HepG2 (cell line): ENCODE measurements at regions not wholly inside any gene's neighbourhood (a gene's known extent, or its start where the extent isn't known, plus 50 kb on each side); places are given as distances from the start of the nearest gene placed in this dataset.

Source experiments
- ATAC-seq: fragments of 200-7000 bp; cut with Tn5 transposase; 3 replicates; pipeline ENCODE4 v1.9.1; 2020; ENCODE audit warnings: mild to moderate bottlenecking, moderate library complexity
- BruUV-seq: library from RNA; stranded (reverse); fragments of 400-500 nt; replicated peaks from 2 replicates; lab custom pipeline; 2021; lab: Mats Ljungman, UMichigan
- CTCF ChIA-PET: fragments of 300-600 bp; formaldehyde crosslinking; extraction: SDS; loops from one replicate; lab custom pipeline; 2021; ENCODE audit warnings: low total read pairs, inconsistent platforms, low intra/inter-chr PET ratio; lab: Yijun Ruan, JAX
- POLR2A ChIA-PET: fragments of 350-600 bp; sonication (Branson Sonifier 250); formaldehyde crosslinking; loops from one replicate; lab custom pipeline; 2020; ENCODE audit warnings: antibody characterized with exemption, inconsistent platforms; lab: Yijun Ruan, JAX
- DNase-seq: peaks from one replicate; pipeline ENCODE4 v3.0.0-alpha.2; 2015; ENCODE audit warnings: low spot score
- FAIRE-seq: peaks from 3 replicates; lab custom pipeline; 2011; peaks lifted over from hg19 to GRCh38; lab: Jason Lieb, UNC
- H2AFZ ChIP-seq: one replicate; pipeline ENCODE4 v1.6.1; 2011; ENCODE audit warnings: low read length, inconsistent platforms
- H3K27ac ChIP-seq: fragments of 300-600 bp; 3 replicates; pipeline ENCODE4 v1.8.0; 2011; ENCODE audit warnings: mixed run types, mild to moderate bottlenecking, mixed read lengths, low read length, inconsistent platforms; ENCODE audit not compliant: insufficient read depth; ENCODE audit errors: extremely low read length
- H3K27me3 ChIP-seq, 2 experiments: fragments of 200-600 bp in 1 of 2; 2 replicates in 1 of 2; 3 replicates in 1 of 2; pipeline versions ENCODE4 v1.6.0 to v1.8.0; 2011; ENCODE audit warnings: low read length in 2 of 2, mild to moderate bottlenecking in 2 of 2, moderate library complexity in 2 of 2, inconsistent platforms in 1 of 2; ENCODE audit not compliant: insufficient read depth in 2 of 2, control insufficient read depth in 1 of 2
- H3K36me3 ChIP-seq, 2 experiments: fragments of 200-600 bp in 1 of 2; replicated peaks in 1 of 2; 2 replicates in 1 of 2; 3 replicates in 1 of 2; pipeline versions ENCODE4 v1.5.1 to v1.8.0; 2011; ENCODE audit warnings: low read length in 2 of 2, inconsistent platforms in 1 of 2; ENCODE audit not compliant: insufficient read depth in 2 of 2, control insufficient read depth in 1 of 2
- H3K4me1 ChIP-seq: 2 replicates; pipeline ENCODE4 v1.5.1; 2012; ENCODE audit warnings: low read length, inconsistent platforms; ENCODE audit not compliant: insufficient read depth
- H3K4me2 ChIP-seq: 2 replicates; pipeline ENCODE4 v1.6.0; 2011; ENCODE audit warnings: low read depth, low read length, inconsistent platforms
- H3K4me3 ChIP-seq, 3 experiments: fragments of 200-600 bp in 1 of 3; sonication (generic), shearing (Covaris generic) in 1 of 3; replicated peaks in 1 of 3; 2 replicates each; pipeline ENCODE4 v1.5.1; 2011 to 2016; ENCODE audit warnings: low read length in 3 of 3, inconsistent platforms in 2 of 3, low read depth in 2 of 3, mild to moderate bottlenecking in 2 of 3, control low read depth in 1 of 3, mixed read lengths in 1 of 3; ENCODE audit not compliant: insufficient read depth in 1 of 3
- H3K79me2 ChIP-seq: one replicate; pipeline ENCODE4 v1.6.1; 2011; ENCODE audit warnings: low read length, inconsistent platforms; ENCODE audit not compliant: insufficient read depth
- H3K9ac ChIP-seq: 2 replicates; pipeline ENCODE4 v1.6.0; 2011; ENCODE audit warnings: mild to moderate bottlenecking, low read depth, low read length, inconsistent platforms; ENCODE audit not compliant: insufficient read depth
- H3K9me3 ChIP-seq: 2 replicates; pipeline ENCODE4 v1.5.1; 2012; ENCODE audit warnings: mild to moderate bottlenecking, low read length
- H4K20me1 ChIP-seq: 2 replicates; pipeline ENCODE4 v1.6.0; 2011; ENCODE audit warnings: inconsistent platforms, mild to moderate bottlenecking, low read length, moderate library complexity; ENCODE audit not compliant: insufficient read depth
- RBFOX2 ChIP-seq: fragments of 200-400 bp; formaldehyde crosslinking; IDR thresholded peaks from 2 replicates; pipeline ENCODE4 v1.6.1; 2017; ENCODE audit warnings: low read depth, mild to moderate bottlenecking, low read length
- SMARCE1 ChIP-seq: fragments of 450-650 bp; IDR thresholded peaks from 2 replicates; pipeline ENCODE4 v1.6.1; 2017; ENCODE audit warnings: borderline replicate concordance
- ZFP62 ChIP-seq: sonication (generic); formaldehyde crosslinking; IDR thresholded peaks from 2 replicates; pipeline ENCODE4 v1.4.0; 2020; ENCODE audit warnings: missing genetic modification reagents
- ZNF282 ChIP-seq: fragments of 450-650 bp; IDR thresholded peaks from 2 replicates; pipeline ENCODE4 v1.6.1; 2018; ENCODE audit not compliant: partially characterized antibody
- WGBS: methylation state at CpG from one replicate; pipeline ENCODE4 v1.1.6; 2017; ENCODE audit warnings: low lambda C conversion rate; 5-methylcytosine and 5-hydroxymethylcytosine counted together
- in situ Hi-C: cut with HindIII; loops from 2 replicates; pipeline ENCODE4 v1.10.0; 2017; ENCODE audit warnings: low pct_unique_long_range_greater_than_20kb; ENCODE audit not compliant: extremely low pct_ligation_motif_present
- intact Hi-C: fragments of 100-400 bp; cut with micrococcal nuclease; formaldehyde crosslinking; loops from one replicate; pipeline ENCODE4 v1.10.0; 2022; ENCODE audit not compliant: unreplicated experiment
- TF ChIP-seq, protein P1 (sequence below): sonication (generic); formaldehyde crosslinking; IDR thresholded peaks from 2 replicates; pipeline ENCODE4 v1.5.0; 2020; ENCODE audit warnings: mild to moderate bottlenecking, missing genetic modification reagents
- TF ChIP-seq, protein P2 (sequence below): sonication (generic); formaldehyde crosslinking; IDR thresholded peaks from 2 replicates; pipeline ENCODE4 v1.5.0; 2020; ENCODE audit warnings: missing genetic modification reagents, mild to moderate bottlenecking, borderline replicate concordance
- TF ChIP-seq, protein P3 (sequence below): IDR thresholded peaks from 2 replicates; pipeline ENCODE4 v1.4.0; 2020; ENCODE audit warnings: mild to moderate bottlenecking, missing genetic modification reagents

DNA sequence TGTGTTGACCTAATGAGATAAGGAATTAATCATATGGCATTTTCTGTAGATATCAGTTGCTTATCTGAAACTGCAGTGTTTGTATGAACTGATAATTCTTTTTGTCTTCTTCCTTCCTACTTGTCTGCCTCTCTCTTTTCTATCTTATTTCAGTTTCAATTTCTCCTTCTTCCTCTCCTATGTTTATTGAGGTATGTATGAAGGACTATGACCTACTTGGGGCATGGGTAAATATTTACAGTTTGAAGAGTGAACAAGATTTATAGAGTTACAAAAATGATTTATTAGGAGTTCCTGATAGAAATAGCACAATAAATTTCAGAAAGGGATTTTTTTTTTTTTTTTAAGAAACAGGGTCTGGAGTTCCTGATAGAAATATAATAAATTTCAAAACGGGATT is 88.7 kb upstream of the MUCL1 start (continued):
- TF ChIP-seq, protein P1, sequence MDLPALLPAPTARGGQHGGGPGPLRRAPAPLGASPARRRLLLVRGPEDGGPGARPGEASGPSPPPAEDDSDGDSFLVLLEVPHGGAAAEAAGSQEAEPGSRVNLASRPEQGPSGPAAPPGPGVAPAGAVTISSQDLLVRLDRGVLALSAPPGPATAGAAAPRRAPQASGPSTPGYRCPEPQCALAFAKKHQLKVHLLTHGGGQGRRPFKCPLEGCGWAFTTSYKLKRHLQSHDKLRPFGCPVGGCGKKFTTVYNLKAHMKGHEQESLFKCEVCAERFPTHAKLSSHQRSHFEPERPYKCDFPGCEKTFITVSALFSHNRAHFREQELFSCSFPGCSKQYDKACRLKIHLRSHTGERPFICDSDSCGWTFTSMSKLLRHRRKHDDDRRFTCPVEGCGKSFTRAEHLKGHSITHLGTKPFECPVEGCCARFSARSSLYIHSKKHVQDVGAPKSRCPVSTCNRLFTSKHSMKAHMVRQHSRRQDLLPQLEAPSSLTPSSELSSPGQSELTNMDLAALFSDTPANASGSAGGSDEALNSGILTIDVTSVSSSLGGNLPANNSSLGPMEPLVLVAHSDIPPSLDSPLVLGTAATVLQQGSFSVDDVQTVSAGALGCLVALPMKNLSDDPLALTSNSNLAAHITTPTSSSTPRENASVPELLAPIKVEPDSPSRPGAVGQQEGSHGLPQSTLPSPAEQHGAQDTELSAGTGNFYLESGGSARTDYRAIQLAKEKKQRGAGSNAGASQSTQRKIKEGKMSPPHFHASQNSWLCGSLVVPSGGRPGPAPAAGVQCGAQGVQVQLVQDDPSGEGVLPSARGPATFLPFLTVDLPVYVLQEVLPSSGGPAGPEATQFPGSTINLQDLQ (CRISPR knock-in tag), result no peak

DNA sequence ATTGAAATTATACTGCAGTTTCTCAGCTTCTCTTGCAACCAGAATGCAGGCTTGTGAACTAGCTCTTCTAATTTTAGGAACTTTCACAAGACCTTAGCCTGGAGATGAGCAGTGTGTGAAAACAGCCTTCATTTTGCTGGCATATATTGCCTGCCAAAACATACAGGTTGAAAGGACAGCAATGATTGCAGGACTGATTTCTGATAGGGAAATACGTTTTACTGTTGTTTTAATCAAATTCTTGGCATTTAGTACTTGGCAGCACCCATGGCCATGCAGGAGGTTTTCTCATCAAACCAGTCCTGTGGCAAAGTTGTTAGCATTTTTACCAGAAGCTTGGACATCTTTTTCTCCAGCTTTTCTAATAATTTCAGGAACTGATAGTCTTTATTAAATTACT is 91.9 kb upstream of the MUCL1 start:
- Histone ChIP-seq H3K9ac (no peak overlapping the region), H3K27me3 (no peaks in the 10 kb centered on the region; a peak in 1 of 5 replicates), H3K4me1 (no peaks in the 10 kb centered on the region), H3K4me2 (no peak overlapping the region), H2AFZ (no peak overlapping the region), H3K79me2 (no peaks in the 10 kb centered on the region), H4K20me1 (no peaks in the 10 kb centered on the region), H3K4me3 (no peak overlapping the region), H3K27ac (no peak overlapping the region), H3K9me3 (peaks cover 6% of the 10 kb centered on the region; the same call in 1 of the 2 replicates), H3K36me3 (no peaks in the 10 kb centered on the region)
- FAIRE-seq (no peak), DNase-seq (no peak), ATAC-seq (no peak)
- ChIA-PET POLR2A (no interaction called here), CTCF (no interaction called here)
- intact Hi-C loops, result no loop called here
- TF ChIP-seq SMARCE1 (no peak), ZFP62 (no peak), RBFOX2 (no peak), ZNF282 (no peak)
- TF ChIP-seq, protein P2, sequence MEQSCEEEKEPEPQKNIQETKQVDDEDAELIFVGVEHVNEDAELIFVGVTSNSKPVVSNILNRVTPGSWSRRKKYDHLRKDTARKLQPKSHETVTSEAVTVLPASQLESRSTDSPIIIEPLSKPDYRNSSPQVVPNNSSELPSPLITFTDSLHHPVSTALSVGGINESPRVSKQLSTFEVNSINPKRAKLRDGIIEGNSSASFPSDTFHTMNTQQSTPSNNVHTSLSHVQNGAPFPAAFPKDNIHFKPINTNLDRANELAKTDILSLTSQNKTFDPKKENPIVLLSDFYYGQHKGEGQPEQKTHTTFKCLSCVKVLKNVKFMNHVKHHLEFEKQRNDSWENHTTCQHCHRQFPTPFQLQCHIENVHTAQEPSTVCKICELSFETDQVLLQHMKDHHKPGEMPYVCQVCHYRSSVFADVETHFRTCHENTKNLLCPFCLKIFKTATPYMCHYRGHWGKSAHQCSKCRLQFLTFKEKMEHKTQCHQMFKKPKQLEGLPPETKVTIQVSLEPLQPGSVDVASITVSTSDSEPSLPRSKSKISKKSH (CRISPR knock-in tag), result no peak
- TF ChIP-seq, protein P3, sequence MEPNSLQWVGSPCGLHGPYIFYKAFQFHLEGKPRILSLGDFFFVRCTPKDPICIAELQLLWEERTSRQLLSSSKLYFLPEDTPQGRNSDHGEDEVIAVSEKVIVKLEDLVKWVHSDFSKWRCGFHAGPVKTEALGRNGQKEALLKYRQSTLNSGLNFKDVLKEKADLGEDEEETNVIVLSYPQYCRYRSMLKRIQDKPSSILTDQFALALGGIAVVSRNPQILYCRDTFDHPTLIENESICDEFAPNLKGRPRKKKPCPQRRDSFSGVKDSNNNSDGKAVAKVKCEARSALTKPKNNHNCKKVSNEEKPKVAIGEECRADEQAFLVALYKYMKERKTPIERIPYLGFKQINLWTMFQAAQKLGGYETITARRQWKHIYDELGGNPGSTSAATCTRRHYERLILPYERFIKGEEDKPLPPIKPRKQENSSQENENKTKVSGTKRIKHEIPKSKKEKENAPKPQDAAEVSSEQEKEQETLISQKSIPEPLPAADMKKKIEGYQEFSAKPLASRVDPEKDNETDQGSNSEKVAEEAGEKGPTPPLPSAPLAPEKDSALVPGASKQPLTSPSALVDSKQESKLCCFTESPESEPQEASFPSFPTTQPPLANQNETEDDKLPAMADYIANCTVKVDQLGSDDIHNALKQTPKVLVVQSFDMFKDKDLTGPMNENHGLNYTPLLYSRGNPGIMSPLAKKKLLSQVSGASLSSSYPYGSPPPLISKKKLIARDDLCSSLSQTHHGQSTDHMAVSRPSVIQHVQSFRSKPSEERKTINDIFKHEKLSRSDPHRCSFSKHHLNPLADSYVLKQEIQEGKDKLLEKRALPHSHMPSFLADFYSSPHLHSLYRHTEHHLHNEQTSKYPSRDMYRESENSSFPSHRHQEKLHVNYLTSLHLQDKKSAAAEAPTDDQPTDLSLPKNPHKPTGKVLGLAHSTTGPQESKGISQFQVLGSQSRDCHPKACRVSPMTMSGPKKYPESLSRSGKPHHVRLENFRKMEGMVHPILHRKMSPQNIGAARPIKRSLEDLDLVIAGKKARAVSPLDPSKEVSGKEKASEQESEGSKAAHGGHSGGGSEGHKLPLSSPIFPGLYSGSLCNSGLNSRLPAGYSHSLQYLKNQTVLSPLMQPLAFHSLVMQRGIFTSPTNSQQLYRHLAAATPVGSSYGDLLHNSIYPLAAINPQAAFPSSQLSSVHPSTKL, result no peak
- BruUV-seq, result no TSS peak
- in situ Hi-C loops, result loop anchor here (25.0 kb wide), 1 partner anchor 300 kb away; no protein-coding TSS in a partner anchor
- WGBS, result 0% methylated on average over 1 of the region's 1 CpG
